GM21529 (cell line): ENCODE measurements at regions not wholly inside any gene's neighbourhood (a gene's known extent, or its start where the extent isn't known, plus 50 kb on each side); places are given as distances from the start of the nearest gene placed in this dataset.
"Not testable (repeated sequence)": the region's sequence is repeated elsewhere in the genome, so short reads cannot be mapped to it uniquely, and the experiment has no call there.

ENCODE experiments used
- ATAC-seq: cut with Tn5 transposase; IDR thresholded peaks from one replicate; pipeline ENCODE4 v1.9.1; 2021; ENCODE audit not compliant: unreplicated experiment

GRCh38 chr12:34301251-34302130 lies 279.2 kb downstream of the ALG10 start:
- no peak for ATAC-seq

GRCh38 chr12:34302131-34302885 lies 280.0 kb downstream of the ALG10 start:
- no peak for ATAC-seq

DNA sequence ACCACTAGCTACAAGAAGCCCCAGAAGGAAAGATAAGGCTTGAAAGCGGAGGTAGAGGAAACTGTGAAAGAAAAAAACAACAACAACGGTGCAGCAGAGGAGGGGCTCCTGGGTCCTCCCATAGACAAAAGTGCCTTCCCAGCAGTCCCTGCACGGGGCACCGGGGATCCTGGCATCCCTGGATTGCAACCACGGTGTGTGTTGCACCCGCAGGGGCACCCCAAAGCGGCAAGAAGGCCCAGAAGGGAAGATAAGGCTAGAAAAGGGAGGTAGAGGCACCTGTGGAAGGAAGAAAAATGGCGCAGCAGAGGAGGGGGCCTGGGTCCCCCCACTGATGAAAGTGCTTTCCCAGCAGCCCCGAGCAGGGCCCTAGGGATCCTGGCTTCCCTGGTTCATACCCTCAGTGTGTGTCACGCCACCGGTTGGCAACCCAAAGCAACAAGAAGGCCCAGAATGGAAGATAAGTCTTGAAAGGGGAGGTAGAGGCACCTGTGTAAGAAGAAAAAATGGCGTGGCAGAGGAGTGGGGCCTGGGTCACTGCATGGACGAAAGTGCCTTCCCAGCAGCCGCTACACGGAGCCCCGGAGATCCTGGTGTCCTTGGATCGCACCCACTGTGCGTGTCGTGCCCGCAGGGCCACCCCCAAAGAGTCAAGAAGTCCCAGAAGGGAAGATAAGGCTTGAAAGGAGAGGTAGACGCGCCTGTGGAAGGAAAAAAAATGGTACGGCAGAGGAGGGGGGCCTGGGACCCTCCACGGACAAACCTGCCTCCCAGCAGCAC lies 281.0 kb downstream of the ALG10 start:
- no peak for ATAC-seq

DNA sequence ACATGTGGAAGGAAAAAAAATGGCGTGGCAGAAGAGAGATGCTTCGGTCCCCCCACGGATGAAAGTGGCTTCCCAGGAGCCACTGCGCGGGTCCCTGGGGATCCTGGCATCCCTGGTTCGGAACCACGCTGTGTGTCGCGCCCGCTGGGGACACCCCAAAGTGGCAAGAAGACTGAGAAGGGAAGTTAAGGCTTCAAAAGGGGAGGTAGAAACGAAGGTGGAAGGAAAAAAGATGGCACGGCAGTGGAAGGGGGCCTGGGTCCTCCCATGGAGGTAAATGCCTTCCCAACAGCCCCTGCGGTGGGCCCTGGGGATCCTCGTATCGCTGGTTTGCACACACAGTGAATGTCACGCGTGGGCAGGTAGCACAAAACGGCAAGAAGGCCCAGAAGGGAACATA lies 281.7 kb downstream of the ALG10 start:
- no peak for ATAC-seq

DNA sequence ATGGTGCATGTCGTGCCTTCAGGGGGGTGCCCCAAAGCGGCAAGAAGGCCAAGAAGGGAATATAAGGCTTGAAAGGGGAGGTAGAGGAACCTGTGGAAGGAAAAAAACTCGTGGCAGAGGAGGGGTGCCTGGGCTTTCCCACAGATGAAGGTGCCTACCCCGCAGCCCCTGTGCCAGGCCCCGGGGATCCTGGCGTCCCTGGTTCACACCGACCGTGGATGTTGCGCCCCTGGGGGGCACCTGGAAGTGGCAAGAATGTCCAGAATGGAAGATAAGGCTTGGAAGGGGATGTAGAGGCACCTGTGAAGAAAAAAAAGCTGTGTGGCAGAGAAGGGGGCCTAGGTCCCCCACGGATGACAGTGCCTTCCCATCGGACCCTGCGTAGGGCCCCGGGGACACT lies 282.2 kb downstream of the ALG10 start:
- no peak for ATAC-seq

GRCh38 chr12:34305176-34305575 lies 282.9 kb downstream of the ALG10 start:
- no peak for ATAC-seq

DNA sequence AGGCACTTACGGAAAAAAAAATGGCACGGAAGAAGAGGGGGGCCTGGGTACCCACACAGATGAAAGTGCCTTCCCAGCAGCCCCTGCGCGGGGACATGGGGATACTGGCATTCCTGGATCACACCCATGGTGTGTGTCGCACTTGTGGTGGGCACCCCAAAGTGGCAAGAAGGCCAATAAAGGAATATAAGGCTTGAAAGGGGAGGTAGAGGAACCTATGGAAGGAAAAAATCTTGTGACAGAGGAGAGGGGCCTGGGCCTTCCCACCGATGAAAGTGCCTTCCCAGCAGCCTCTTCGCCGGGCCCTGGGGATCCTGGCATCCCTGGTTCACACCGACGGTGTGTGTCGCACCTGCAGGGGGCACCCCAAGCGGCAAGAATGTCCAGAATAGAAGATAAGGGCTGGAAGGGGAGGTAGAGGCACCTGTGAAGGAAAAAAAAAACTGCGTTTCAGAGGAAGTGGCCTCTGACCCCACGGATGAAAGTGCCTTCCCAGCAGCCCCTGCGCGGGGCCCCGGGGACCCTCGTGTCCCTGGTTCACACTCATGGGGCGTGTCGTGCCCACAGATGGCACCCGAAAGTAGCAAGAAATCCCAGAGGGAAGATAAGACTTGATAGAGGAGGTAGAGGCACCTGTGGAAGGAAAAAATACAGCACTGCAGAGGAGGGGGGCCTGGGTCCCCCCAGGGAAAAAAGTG lies 284.0 kb downstream of the ALG10 start:
- ATAC-seq = no peak

- ATAC-seq = not testable (repeated sequence)
Observed at GRCh38 chr12:34309806-34310804, 287.8 kb downstream of the ALG10 start.

- no peak for ATAC-seq
Observed at GRCh38 chr12:34311337-34311736, 289.0 kb downstream of the ALG10 start.

DNA sequence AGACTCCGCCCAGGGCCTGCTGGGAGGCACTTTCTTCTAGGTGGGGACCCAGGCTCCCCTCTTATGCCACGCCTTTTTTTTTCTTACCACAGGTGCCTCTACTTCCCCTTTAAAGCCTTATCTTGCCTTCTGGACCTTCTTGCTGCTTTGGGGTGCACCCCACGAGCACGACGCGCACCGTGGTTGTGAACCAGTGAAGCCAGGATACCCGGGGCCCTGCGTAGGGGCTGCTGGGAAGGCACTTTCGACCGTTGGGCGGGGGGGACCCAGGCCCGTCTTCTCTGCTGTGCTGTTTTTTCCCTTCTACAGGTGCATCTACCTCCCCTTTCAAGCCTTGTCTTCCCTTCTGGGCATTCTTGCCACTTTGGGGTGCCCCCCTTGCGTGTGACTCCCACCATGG lies 305.4 kb downstream of the ALG10 start:
- ATAC-seq = no peak

DNA sequence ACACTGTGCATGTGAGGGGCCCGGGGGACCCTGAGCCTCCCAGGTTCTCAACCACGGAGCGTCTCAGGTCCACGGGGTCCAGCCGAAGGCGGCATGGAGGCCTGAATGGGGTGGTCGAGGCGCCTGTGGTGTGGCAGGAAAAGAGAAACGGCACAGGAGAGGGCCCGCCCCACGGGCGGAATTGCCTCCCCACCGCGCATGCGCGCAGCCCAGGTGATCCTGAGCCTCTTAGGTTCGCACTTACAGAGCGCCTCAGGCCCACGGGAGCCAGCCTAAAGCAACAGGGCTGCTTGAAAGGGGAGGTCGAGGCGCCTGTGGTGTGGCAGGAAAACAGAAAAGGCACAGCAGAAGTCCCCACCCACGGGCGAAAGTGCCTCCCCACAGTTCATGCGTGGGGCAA lies 311.0 kb downstream of the ALG10 start:
- no peak for ATAC-seq

DNA sequence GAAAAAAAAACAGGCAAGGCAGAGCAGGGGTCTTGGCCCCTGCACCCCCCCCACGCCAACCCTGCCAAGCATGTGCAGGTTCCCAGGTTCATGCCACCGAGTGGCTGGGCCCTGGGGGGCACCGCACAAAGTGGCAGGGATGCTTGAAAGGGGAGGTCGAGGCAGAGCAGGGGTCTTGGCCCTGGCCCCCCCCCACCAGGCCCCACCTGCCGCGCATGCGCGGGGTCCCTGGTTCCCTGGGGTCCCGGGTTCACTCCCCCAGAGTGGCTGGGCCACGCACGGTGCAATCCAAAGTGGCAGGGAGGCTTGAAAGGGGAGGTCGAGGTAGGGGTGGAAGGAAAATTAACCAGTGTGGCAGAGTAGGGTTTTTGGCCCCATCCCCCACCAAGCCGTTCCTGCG lies 312.2 kb downstream of the ALG10 start:
- no peak for ATAC-seq

- no peak for ATAC-seq
Observed at GRCh38 chr12:34334953-34335743, 312.9 kb downstream of the ALG10 start.

DNA sequence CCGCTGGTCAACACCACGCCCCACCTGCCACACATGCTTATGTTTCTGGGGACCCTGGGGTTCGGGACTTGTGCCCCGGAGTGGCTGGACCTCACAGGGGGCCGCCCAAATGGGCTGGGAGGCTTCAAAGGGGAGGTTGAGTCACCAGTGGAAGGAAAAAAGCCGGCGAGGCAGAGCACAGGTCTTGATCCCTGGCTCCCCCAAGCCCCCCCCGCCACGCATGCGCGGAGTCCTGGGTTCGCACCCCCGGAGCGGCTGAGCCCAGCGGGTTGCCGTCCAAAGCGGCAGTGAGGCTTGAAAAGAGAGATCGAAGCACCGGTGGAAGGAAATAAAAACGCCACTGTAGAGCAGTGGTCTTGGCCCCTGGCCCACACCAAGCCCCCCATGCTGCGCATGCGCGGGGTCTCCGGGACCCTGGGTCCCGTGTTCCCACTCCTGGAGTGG lies 313.5 kb downstream of the ALG10 start:
- ATAC-seq = no peak

DNA sequence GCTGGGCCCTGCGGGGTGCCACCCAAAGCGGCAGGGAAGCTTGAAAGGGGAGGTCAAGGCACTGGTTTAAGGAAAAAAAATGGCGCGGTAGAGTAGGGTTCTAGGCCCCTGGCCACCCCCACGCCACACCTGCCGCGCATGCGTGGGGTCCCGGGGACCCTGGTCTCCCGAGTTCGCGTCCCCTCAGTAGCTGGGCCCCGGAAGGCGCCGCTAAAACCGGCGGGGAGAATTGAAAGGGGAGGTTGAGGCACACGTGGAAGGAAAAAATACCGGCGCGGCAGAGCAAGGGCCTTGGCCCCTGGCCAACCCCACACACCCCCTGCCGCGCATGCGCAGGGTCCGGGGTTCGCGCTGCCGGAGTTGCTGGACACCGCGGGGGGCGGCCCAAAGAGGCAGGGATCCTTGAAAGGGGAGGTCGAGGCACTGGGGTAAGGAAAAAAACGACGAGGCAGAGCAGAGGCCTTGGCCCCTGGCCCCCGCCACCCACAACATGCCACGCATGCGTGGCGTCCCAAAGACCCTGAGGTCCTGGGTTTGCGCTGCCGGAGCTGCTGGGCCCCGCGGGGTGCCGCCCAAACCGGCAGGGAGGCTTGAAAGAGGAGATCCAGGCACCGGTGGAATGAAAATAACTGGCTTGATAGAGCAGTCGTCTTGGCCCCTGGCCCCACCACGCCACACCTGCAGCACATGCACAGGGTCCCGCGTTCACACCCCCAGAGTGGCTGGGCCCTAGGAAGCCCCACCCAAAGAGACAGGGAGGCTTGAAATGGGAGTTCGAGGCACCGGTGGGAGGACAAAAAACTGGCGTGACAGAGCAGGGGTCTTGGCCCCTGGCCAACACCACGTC lies 314.5 kb downstream of the ALG10 start:
- ATAC-seq = no peak

- no peak for ATAC-seq
Observed at GRCh38 chr12:34338751-34339150, 316.5 kb downstream of the ALG10 start.

GRCh38 chr12:34339922-34340321 lies 317.6 kb downstream of the ALG10 start:
- ATAC-seq = no peak
